ENCODE measurements at regions not wholly inside any gene's neighbourhood (a gene's known extent, or its start where the extent isn't known, plus 50 kb on each side); places are given as distances from the start of the nearest gene placed in this dataset.

DNA sequence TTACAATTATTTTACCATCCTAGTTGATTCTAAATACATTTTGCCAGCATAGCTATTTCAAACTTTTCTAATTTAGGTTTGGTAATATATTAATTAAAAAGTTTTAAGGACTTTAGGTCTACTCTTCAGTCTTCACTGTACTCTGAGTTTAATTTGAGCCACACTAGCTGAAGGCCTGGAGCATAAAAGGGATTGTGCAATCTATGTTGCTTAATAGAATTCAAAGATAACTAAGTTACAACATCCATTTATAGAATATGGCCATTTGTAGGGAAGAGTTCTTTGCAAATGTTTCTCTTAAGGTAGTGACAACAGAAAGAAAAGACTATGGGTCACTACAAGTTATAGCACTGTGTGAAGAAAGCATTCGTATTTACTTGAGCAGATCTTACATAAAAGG lies 702.2 kb upstream of the NRXN1 start:
- no peak overlapping the region for H3K4me3 ChIP-seq
- H3K36me3 ChIP-seq: no peaks in the 10 kb centered on the region
- 85 to 90% methylated on average over 1 of the region's 1 CpG for WGBS, 2 donors (ENCODE audit: low coverage in 1 of 2)
- no peaks in the 10 kb centered on the region for H3K27me3 ChIP-seq
- no peak for ATAC-seq
- H3K9me3 ChIP-seq: no peaks in the 10 kb centered on the region
- TF ChIP-seq, protein P1, sequence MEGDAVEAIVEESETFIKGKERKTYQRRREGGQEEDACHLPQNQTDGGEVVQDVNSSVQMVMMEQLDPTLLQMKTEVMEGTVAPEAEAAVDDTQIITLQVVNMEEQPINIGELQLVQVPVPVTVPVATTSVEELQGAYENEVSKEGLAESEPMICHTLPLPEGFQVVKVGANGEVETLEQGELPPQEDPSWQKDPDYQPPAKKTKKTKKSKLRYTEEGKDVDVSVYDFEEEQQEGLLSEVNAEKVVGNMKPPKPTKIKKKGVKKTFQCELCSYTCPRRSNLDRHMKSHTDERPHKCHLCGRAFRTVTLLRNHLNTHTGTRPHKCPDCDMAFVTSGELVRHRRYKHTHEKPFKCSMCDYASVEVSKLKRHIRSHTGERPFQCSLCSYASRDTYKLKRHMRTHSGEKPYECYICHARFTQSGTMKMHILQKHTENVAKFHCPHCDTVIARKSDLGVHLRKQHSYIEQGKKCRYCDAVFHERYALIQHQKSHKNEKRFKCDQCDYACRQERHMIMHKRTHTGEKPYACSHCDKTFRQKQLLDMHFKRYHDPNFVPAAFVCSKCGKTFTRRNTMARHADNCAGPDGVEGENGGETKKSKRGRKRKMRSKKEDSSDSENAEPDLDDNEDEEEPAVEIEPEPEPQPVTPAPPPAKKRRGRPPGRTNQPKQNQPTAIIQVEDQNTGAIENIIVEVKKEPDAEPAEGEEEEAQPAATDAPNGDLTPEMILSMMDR (IDR thresholded peaks at IDR 0.05): no peak
- TF ChIP-seq POLR2AphosphoS5 (IDR thresholded peaks at IDR 0.05) (no peak), EP300 (IDR thresholded peaks at IDR 0.05) (no peak), POLR2A (IDR thresholded peaks at IDR 0.05) (no peak)
- no peak overlapping the region for H3K27ac ChIP-seq
- H3K4me1 ChIP-seq: no peaks in the 10 kb centered on the region

DNA sequence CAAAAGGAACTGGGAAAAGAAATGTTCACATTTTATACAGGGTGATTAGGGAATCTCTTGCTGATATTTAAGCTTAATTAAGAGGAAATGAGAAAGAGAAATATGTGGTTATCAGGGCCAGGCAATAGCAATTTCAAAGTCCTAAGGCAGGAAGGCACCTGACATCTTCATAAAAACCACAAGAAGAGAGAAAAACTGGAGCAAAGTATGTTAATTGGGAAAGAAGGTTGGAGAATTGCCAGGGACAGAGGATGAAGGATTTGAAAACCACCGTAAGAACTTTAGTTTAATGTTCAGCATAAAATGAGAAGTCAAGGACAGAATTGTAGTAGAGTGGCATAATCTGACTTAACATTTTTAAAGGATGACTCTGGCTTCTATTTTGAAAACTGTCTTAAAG lies 691.8 kb upstream of the NRXN1 start:
- TF ChIP-seq, protein P1 (IDR thresholded peaks at IDR 0.05): no peak
- TF ChIP-seq POLR2A (IDR thresholded peaks at IDR 0.05): no peak
- TF ChIP-seq EP300 (IDR thresholded peaks at IDR 0.05): no peak
- no peak for TF ChIP-seq POLR2AphosphoS5 (IDR thresholded peaks at IDR 0.05)
- no peaks in the 10 kb centered on the region for H3K27me3 ChIP-seq
- 0% methylated on average over 1 of the region's 1 CpG for WGBS, 2 donors (ENCODE audit: low coverage in 1 of 2)

DNA sequence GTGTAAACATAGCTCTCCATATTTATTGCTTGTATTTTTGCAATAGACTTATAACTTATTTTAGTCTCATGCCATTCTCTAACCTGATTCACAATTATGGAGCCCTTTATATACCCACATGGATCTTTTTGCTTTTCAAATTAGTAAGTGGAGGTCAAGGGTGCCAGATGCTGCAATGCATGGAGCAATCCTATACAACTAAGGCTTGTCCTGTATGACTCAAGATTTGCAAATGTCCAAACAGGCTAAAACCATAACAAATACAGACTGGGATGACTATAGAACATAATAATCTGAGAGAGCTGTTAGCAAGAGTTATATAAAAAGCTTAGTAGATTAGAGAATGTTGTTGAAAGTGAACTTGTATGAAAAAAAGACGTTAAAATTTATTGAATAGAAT lies 690.4 kb upstream of the NRXN1 start:
- no peak overlapping the region for H3K27ac ChIP-seq
- TF ChIP-seq POLR2A (IDR thresholded peaks at IDR 0.05): no peak
- TF ChIP-seq, protein P1 (IDR thresholded peaks at IDR 0.05): no peak
- no peak for TF ChIP-seq POLR2AphosphoS5 (IDR thresholded peaks at IDR 0.05)
- no peak for TF ChIP-seq EP300 (IDR thresholded peaks at IDR 0.05)
- no peak for ATAC-seq
- no peaks in the 10 kb centered on the region for H3K4me1 ChIP-seq
- H3K9me3 ChIP-seq: no peaks in the 10 kb centered on the region
- no peaks in the 10 kb centered on the region for H3K36me3 ChIP-seq
- 69 to 77% methylated on average over 1 of the region's 1 CpG for WGBS, 2 donors (ENCODE audit: low coverage in 1 of 2)
- H3K27me3 ChIP-seq: no peaks in the 10 kb centered on the region
- no peak overlapping the region for H3K4me3 ChIP-seq

More for the DNA sequence above, 691.8 kb upstream of the NRXN1 start:
- no peak overlapping the region for H3K27ac ChIP-seq
- H3K4me1 ChIP-seq: no peaks in the 10 kb centered on the region
- no peaks in the 10 kb centered on the region for H3K36me3 ChIP-seq
- H3K9me3 ChIP-seq: no peaks in the 10 kb centered on the region
- no peak overlapping the region for H3K4me3 ChIP-seq
- no peak for ATAC-seq

DNA sequence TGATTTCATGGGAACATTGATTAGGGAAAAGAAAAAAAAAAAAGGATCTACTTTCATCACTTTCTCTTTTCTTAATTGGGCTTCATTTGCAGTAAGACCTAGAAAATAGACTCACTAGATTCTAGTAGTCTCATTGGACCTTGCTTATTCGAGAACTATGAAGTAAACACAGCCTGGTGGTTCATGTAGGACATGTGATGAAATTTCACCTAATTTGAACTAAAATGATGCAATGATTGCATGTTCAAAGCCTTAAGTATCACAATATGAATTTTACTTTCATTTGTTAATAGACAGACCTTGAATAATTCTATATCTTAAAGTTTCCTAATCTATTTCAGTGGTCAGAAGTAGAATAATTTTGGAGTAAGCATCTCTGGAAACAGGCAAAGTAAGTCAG lies 688.9 kb upstream of the NRXN1 start:
- Histone ChIP-seq H3K27me3 (no peaks in the 10 kb centered on the region), H3K4me1 (no peaks in the 10 kb centered on the region), H3K36me3 (no peaks in the 10 kb centered on the region), H3K27ac (no peak overlapping the region), H3K4me3 (no peak overlapping the region), H3K9me3 (no peaks in the 10 kb centered on the region)
- no peak for ATAC-seq
- TF ChIP-seq, protein P1 (IDR thresholded peaks at IDR 0.05): no peak
- TF ChIP-seq POLR2A (IDR thresholded peaks at IDR 0.05): no peak
- no peak for TF ChIP-seq EP300 (IDR thresholded peaks at IDR 0.05)
- TF ChIP-seq POLR2AphosphoS5 (IDR thresholded peaks at IDR 0.05): no peak
- WGBS, 2 donors (ENCODE audit: low coverage in 1 of 2): 75 to 89% methylated on average over 1 of the region's 1 CpG

DNA sequence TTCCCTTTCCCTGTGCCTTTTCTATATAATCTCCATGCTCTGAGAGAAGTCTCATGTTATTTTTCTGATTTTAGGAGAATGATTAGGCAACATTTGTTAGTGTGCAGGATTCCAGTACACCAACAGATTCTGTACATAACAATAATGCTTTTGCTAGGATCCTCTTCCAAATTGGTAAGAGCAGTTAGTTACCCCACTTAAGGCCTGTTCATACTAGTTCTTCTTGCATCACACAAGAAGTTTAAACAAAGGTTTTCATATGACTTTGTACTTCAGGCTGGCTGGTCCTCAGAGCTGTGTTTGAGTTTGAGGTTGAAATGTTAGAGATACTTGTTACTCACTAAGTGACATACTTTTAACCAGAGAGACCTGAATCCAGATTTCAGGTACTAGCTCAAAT lies 686.9 kb upstream of the NRXN1 start:
- no peaks in the 10 kb centered on the region for H3K36me3 ChIP-seq
- H3K27me3 ChIP-seq: no peaks in the 10 kb centered on the region
- ATAC-seq: no peak
- TF ChIP-seq POLR2AphosphoS5 (IDR thresholded peaks at IDR 0.05) (no peak), POLR2A (IDR thresholded peaks at IDR 0.05) (no peak), EP300 (IDR thresholded peaks at IDR 0.05) (no peak)
- TF ChIP-seq, protein P1 (IDR thresholded peaks at IDR 0.05): no peak
- H3K4me3 ChIP-seq: no peak overlapping the region
- peaks cover 0 to 5% (median 0%) of the 10 kb centered on the region in 3 donors for H3K9me3 ChIP-seq
- H3K4me1 ChIP-seq: no peaks in the 10 kb centered on the region
- no peak overlapping the region for H3K27ac ChIP-seq
